Endothelial cell (in vitro differentiated cells): ENCODE measurements at regions not wholly inside any gene's neighbourhood (a gene's known extent, or its start where the extent isn't known, plus 50 kb on each side); places are given as distances from the start of the nearest gene placed in this dataset.
"Not testable (repeated sequence)": the region's sequence is repeated elsewhere in the genome, so short reads cannot be mapped to it uniquely, and the experiment has no call there.

Source experiments
- DNase-seq: peaks from one replicate; pipeline ENCODE4 v3.0.0; 2021; ENCODE audit warnings: low spot score
- H3K27ac Mint-ChIP-seq: one replicate; pipeline ENCODE4 v1.8.0; 2021; ENCODE audit warnings: mixed read lengths, inconsistent platforms; ENCODE audit not compliant: unreplicated experiment
- H3K27me3 Mint-ChIP-seq: one replicate; pipeline ENCODE4 v1.8.0; 2021; ENCODE audit warnings: mild to moderate bottlenecking, moderate library complexity, mixed read lengths, inconsistent platforms; ENCODE audit not compliant: unreplicated experiment
- H3K36me3 Mint-ChIP-seq: one replicate; pipeline ENCODE4 v1.8.0; 2021; ENCODE audit warnings: mild to moderate bottlenecking, low read depth, mixed read lengths, inconsistent platforms; ENCODE audit not compliant: unreplicated experiment
- H3K4me1 Mint-ChIP-seq: one replicate; pipeline ENCODE4 v1.8.0; 2021; ENCODE audit warnings: mild to moderate bottlenecking, mixed read lengths, inconsistent platforms; ENCODE audit not compliant: unreplicated experiment
- H3K4me3 Mint-ChIP-seq: one replicate; pipeline ENCODE4 v1.8.0; 2021; ENCODE audit warnings: mild to moderate bottlenecking, mixed read lengths, inconsistent platforms; ENCODE audit not compliant: unreplicated experiment
- H3K9me3 Mint-ChIP-seq: one replicate; pipeline ENCODE4 v1.8.0; 2021; ENCODE audit warnings: mixed read lengths, inconsistent platforms; ENCODE audit not compliant: unreplicated experiment
- CTCF ChIP-seq: fragments of 200-600 bp; sonication (generic); IDR thresholded peaks from one replicate; pipeline ENCODE4 v1.5.0; 2021; ENCODE audit warnings: antibody characterized with exemption; ENCODE audit not compliant: unreplicated experiment

GRCh38 chr15:87680208-87680607, 576.3 kb downstream of the NTRK3 start:
- no peak overlapping the region for H3K27ac Mint-ChIP-seq
- DNase-seq = no peak
- no peaks in the 10 kb centered on the region for H3K27me3 Mint-ChIP-seq

GRCh38 chr15:87675271-87675670, 581.3 kb downstream of the NTRK3 start:
- Mint-ChIP-seq H3K27ac (no peak overlapping the region), H3K27me3 (no peaks in the 10 kb centered on the region), H3K9me3 (no peaks in the 10 kb centered on the region), H3K4me1 (peaks cover 3% of the 10 kb centered on the region), H3K4me3 (no peak overlapping the region), H3K36me3 (no peaks in the 10 kb centered on the region)
- DNase-seq = no peak
- TF ChIP-seq CTCF = no peak

More at GRCh38 chr15:87680208-87680607, 576.3 kb downstream of the NTRK3 start:
- Mint-ChIP-seq H3K4me3 (no peak overlapping the region), H3K36me3 (no peaks in the 10 kb centered on the region), H3K9me3 (no peaks in the 10 kb centered on the region), H3K4me1 (peaks cover 8% of the 10 kb centered on the region)
- no peak for TF ChIP-seq CTCF

- Mint-ChIP-seq H3K27ac (no peak overlapping the region), H3K4me3 (no peak overlapping the region), H3K36me3 (no peaks in the 10 kb centered on the region), H3K27me3 (no peaks in the 10 kb centered on the region), H3K9me3 (peaks cover 4% of the 10 kb centered on the region), H3K4me1 (peaks cover 3% of the 10 kb centered on the region)
- DNase-seq = peak; percentile 66
- peak; percentile 77 for TF ChIP-seq CTCF
Observed at GRCh38 chr15:87672309-87673288, 583.9 kb downstream of the NTRK3 start.

- no peak overlapping the region for H3K27ac Mint-ChIP-seq
- H3K9me3 Mint-ChIP-seq = peaks cover 4% of the 10 kb centered on the region
- no peaks in the 10 kb centered on the region for H3K36me3 Mint-ChIP-seq
- no peaks in the 10 kb centered on the region for H3K27me3 Mint-ChIP-seq
- DNase-seq = no peak
- peaks cover 3% of the 10 kb centered on the region for H3K4me1 Mint-ChIP-seq
- no peak overlapping the region for H3K4me3 Mint-ChIP-seq
- TF ChIP-seq CTCF = no peak
Observed at GRCh38 chr15:87671289-87671688, 585.2 kb downstream of the NTRK3 start.

- Mint-ChIP-seq H3K36me3 (no peaks in the 10 kb centered on the region), H3K4me3 (no peak overlapping the region), H3K27ac (no peak overlapping the region), H3K27me3 (no peaks in the 10 kb centered on the region), H3K4me1 (peaks cover 3% of the 10 kb centered on the region), H3K9me3 (peaks cover 4% of the 10 kb centered on the region)
- no peak for TF ChIP-seq CTCF
- DNase-seq = no peak
Observed at GRCh38 chr15:87669846-87670245, 586.7 kb downstream of the NTRK3 start.

GRCh38 chr15:87668768-87669564, 587.6 kb downstream of the NTRK3 start:
- DNase-seq, H3K27ac Mint-ChIP-seq, H3K27me3 Mint-ChIP-seq, H3K36me3 Mint-ChIP-seq, H3K9me3 Mint-ChIP-seq, H3K4me3 Mint-ChIP-seq, H3K4me1 Mint-ChIP-seq: not testable (repeated sequence)
